Liver (tissue), 3 donors: ENCODE measurements at regions not wholly inside any gene's neighbourhood (a gene's known extent, or its start where the extent isn't known, plus 50 kb on each side); places are given as distances from the start of the nearest gene placed in this dataset.

Source experiments
- CTCF ChIP-seq: fragments of 150-350 bp; IDR thresholded peaks from 2 replicates; pipeline ENCODE4 v1.5.1; 2017; ENCODE audit warnings: improper control_type of control experiment, low read depth, low read length; ENCODE audit not compliant: missing input control
- EGR1 ChIP-seq, 2 donors: IDR thresholded peaks; 2 replicates each; pipeline ENCODE4 v1.6.1; 2016 to 2018; ENCODE audit warnings: antibody characterized with exemption in 2 of 2, low read depth in 2 of 2
- GABPA ChIP-seq, 2 donors: IDR thresholded peaks in 1 of 2; conservative IDR thresholded peaks in 1 of 2; 2 replicates each; pipeline ENCODE4 v1.6.1; 2016; ENCODE audit warnings: antibody characterized with exemption in 2 of 2, mild to moderate bottlenecking in 1 of 2, moderate library complexity in 1 of 2
- HNF4A ChIP-seq, 2 donors: conservative IDR thresholded peaks; 2 replicates each; pipeline ENCODE4 v1.6.1; 2016; ENCODE audit warnings: antibody characterized with exemption in 2 of 2, mild to moderate bottlenecking in 2 of 2
- JUND ChIP-seq, 2 donors: IDR thresholded peaks; 2 replicates each; pipeline ENCODE4 v1.6.1; 2016; ENCODE audit warnings: antibody characterized with exemption in 2 of 2
- MAX ChIP-seq: IDR thresholded peaks from 2 replicates; pipeline ENCODE4 v1.6.1; 2016; ENCODE audit warnings: antibody characterized with exemption
- RAD21 ChIP-seq, 2 donors: IDR thresholded peaks; 2 replicates each; pipeline ENCODE4 v1.6.1; 2016; ENCODE audit warnings: antibody characterized with exemption in 2 of 2, mild to moderate bottlenecking in 2 of 2
- TAF1 ChIP-seq: conservative IDR thresholded peaks from 2 replicates; pipeline ENCODE4 v1.6.1; 2016; ENCODE audit warnings: antibody characterized with exemption, mild to moderate bottlenecking
- YY1 ChIP-seq: IDR thresholded peaks from 2 replicates; pipeline ENCODE4 v1.6.1; 2016; ENCODE audit warnings: antibody characterized with exemption, mild to moderate bottlenecking
- TF ChIP-seq, protein P1 (sequence below): IDR thresholded peaks from 2 replicates; pipeline ENCODE4 v1.6.1; 2016; ENCODE audit warnings: antibody characterized with exemption, mild to moderate bottlenecking
- TF ChIP-seq, protein P2 (sequence below): IDR thresholded peaks from 2 replicates; pipeline ENCODE4 v1.6.1; 2016; ENCODE audit warnings: antibody characterized with exemption
- donor health status: healthy.
- donor health status: healthy.

DNA sequence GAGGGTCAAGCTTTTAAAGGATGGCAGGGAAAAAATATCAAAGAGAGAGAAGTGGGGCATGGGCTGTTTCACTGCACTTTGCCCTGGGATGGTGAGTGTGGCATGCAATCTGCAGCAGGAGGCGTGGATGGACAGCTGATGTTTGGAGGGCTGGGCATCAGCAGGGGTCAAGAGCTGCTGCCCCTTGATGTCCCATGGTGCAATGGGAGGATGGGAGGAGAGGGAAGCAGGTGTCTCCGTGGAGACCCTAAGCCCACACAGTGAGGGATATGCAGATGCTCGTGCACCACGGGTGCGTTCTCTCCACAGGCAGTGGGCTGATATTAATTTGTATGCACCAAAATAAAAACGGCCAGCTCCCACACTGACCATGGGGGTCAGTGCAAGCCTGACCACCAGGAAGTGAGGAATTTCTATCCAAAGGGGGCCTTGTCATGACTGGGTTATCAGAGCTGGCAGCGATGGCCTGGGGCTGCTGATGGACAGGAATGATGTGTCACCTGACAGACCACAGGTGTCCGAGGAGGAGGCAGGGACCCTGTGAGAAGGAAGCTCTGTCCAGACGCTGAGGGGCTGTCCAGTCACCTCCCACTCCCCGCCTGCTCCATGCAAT is 183.6 kb downstream of the IRF8 start:
- TF ChIP-seq MAX (no peak), JUND (IDR thresholded peaks at IDR 0.05) (no peak), CTCF (no peak), YY1 (no peak), GABPA (IDR thresholded peaks at IDR 0.05 in 1 of 2, conservative IDR thresholded peaks at IDR 0.05 in 1 of 2) (no peak), EGR1 (IDR thresholded peaks at IDR 0.05; ENCODE audit: low read depth in 2 of 2) (no peak), HNF4A (conservative IDR thresholded peaks at IDR 0.05) (no peak), RAD21 (IDR thresholded peaks at IDR 0.05) (no peak), TAF1 (no peak)
- TF ChIP-seq, protein P1, sequence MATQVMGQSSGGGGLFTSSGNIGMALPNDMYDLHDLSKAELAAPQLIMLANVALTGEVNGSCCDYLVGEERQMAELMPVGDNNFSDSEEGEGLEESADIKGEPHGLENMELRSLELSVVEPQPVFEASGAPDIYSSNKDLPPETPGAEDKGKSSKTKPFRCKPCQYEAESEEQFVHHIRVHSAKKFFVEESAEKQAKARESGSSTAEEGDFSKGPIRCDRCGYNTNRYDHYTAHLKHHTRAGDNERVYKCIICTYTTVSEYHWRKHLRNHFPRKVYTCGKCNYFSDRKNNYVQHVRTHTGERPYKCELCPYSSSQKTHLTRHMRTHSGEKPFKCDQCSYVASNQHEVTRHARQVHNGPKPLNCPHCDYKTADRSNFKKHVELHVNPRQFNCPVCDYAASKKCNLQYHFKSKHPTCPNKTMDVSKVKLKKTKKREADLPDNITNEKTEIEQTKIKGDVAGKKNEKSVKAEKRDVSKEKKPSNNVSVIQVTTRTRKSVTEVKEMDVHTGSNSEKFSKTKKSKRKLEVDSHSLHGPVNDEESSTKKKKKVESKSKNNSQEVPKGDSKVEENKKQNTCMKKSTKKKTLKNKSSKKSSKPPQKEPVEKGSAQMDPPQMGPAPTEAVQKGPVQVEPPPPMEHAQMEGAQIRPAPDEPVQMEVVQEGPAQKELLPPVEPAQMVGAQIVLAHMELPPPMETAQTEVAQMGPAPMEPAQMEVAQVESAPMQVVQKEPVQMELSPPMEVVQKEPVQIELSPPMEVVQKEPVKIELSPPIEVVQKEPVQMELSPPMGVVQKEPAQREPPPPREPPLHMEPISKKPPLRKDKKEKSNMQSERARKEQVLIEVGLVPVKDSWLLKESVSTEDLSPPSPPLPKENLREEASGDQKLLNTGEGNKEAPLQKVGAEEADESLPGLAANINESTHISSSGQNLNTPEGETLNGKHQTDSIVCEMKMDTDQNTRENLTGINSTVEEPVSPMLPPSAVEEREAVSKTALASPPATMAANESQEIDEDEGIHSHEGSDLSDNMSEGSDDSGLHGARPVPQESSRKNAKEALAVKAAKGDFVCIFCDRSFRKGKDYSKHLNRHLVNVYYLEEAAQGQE = no peak
- TF ChIP-seq, protein P2, sequence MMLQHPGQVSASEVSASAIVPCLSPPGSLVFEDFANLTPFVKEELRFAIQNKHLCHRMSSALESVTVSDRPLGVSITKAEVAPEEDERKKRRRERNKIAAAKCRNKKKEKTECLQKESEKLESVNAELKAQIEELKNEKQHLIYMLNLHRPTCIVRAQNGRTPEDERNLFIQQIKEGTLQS = no peak
